HG03460 (cell line): ENCODE measurements at regions not wholly inside any gene's neighbourhood (a gene's known extent, or its start where the extent isn't known, plus 50 kb on each side); places are given as distances from the start of the nearest gene placed in this dataset.

Experiments
- ATAC-seq: cut with Tn5 transposase; IDR thresholded peaks from one replicate; pipeline ENCODE4 v1.9.1; 2021; ENCODE audit not compliant: unreplicated experiment

DNA sequence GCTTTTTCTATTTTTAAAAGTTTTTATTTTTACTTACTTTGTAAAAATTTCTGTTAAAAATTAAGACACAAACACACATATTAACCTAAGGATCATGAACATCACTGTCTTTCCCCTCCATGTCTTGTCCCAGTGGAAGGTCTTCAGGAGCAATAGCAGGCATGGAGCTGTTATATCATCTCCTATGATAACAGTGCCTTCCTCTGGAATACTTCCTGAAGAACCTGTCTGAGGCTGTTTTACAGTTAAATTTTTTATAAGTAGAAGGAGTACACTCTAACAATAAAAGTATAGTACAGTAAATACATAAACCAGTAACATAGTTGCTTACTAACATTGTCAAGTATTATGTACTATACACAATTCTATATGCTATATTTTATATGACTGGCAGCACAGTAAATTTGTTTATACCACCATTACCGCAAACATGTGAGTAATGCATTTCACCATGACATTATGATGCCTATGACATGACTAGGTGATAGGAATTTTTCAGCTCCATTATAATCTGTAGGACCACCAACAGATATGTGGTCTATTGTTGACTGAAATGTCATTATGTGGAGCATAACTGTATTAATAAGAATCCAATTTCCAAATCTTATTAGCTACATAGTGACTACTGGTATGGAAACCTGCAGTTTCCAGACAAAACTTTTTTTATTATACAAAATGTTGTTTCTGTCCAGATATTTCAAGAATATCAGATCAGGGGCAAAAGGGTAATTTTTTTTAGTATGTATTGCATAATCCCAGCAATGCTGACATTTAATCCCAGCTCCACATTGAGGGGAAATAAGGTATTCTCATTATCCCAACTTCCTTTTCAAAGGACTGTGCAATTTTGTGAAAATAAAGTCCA, 337.2 kb upstream of the SLC39A10 start:
- ATAC-seq, result no peak

GRCh38 chr2:195319112-195319460, 337.9 kb upstream of the SLC39A10 start:
- no peak for ATAC-seq

- ATAC-seq, result no peak
These were observed 338.4 kb upstream of the SLC39A10 start for GRCh38 chr2:195318440-195319111.

- ATAC-seq, result no peak
These were observed 339.5 kb upstream of the SLC39A10 start for GRCh38 chr2:195317550-195317949.

DNA sequence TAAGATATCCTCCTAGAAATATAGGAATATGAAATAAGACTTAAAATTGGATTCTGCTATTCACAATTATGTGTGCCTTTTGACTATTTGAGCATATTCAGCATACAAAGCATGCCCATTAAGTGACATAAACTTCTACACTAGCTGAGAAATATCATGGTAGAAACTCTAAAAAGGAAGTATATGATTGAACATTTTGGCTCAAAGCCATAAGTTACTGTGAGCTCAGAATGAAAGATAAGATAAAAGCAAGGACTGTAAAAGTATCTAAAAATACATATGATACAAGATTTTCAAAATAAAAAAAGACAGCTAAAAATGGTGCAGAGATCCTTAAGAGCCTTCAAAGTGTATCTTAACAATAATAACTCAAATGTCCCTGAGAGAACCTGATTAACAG, 340.5 kb upstream of the SLC39A10 start:
- ATAC-seq, result no peak

- peak; percentile 77 for ATAC-seq
These were observed 343.1 kb upstream of the SLC39A10 start for GRCh38 chr2:195313962-195314361.

DNA sequence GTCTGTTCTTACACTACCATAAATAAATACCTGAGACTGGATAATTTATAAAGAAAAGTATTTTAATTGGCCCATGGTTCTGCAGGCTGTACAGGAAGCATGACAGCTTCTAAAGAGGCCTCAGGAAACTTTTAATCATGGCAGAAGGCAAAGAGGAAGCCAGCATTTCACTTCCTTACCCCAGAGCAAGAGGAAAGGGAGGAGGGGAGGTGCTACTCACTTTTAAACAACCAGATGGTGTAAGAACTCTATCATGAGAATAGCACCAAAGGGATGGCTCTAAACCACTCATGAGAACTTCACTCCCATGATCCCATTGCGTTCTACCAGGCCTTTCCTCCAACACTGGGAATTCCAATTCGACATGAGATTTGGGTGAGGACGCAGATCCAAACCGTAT, 344.4 kb upstream of the SLC39A10 start:
- ATAC-seq, result no peak

DNA sequence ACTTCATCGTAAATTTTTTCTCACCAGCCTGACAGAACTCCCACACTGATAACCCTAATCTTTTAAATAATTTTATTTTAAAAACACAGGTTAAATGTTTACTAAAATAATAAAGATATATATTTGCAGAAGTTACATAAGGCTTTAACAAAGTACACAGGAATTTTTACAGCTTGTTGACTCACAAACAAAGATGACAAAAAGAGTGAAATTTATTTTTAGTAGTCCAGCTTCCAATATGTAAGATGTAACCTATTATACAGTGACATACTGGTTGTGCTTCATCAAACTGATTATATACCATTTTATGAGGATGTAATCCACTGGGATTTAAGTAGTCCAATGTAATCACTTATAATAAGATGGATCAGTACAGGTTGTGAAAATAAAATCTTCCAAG, 348.9 kb upstream of the SLC39A10 start:
- no peak for ATAC-seq

- no peak for ATAC-seq
These were observed 349.3 kb upstream of the SLC39A10 start for GRCh38 chr2:195307751-195308150.

DNA sequence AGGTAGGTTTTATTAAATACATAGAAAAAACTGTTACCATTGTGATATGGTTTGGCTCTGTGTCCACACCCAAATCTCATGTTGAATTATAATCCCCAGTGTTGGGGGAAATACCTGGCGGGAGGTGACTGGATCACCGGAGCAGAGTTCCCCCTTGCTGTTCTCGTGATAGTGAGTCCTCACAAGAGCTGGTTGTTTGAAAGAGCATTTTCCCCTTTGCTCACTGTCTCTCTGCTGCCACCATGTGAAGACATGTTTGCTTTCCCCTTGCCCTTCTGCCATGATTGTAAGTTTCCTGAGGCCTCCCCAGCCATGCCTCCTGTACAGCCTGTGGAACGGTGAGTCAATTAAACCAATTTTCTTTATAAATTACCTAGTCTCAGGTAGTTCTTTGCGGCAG, 352.7 kb upstream of the SLC39A10 start:
- ATAC-seq, result no peak

DNA sequence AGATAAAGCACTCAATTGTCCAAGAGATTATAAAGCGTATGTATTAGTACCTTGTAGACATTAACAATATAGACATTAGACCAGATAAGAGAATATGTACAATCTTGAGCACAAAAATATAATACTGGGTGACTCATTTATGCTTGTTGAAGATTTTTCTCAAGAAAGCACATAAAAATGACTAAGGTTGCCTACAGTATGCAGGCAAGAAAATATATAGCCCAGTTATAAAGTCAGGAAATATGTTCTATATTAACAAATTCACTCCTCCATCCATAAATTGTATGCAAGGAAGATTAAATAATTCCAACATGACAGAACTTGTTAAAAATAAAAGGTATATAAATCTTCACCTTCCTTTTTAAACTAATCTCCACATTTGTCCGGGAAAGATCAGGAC, 356.4 kb upstream of the SLC39A10 start:
- ATAC-seq, result no peak

- no peak for ATAC-seq
These were observed 357.4 kb upstream of the SLC39A10 start for GRCh38 chr2:195299600-195299999.

DNA sequence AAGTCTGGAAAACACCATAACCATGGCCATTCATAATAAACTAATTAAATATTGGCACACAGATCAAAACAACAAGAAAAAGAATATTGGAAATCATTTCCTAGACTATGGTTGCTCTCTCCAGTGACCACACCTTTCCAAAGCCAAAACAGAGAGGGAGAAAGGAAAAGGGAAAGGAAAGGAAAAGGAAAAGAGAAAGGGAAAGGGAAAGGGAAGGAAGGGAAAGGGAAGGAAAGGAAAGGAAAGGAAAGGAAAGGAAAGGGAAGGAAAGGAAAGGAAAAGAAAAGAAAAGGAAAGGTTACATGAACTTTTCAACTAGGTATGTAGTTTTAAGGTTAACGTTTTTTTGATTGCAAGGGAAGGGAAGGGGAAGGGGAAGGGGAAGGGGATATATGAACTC, 360.5 kb upstream of the SLC39A10 start:
- ATAC-seq, result no peak

DNA sequence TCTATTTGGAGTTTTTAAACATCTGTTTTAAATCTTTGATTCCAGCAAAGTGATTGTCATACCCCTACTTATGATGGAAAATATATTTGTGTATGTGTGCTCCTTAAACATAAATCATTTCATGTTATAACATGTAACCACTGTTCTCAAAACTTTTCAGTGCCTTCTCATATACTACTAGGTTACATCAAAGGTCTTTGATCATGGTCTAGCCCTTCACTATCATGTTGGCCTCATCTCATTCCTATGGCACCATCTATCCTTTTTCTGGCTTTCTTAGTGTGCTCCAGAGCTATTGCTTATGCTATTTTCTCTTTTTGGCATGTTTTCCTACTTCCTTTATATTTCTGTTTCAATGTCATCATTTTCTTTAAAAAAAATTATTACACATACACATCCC, 367.9 kb upstream of the SLC39A10 start:
- no peak for ATAC-seq

DNA sequence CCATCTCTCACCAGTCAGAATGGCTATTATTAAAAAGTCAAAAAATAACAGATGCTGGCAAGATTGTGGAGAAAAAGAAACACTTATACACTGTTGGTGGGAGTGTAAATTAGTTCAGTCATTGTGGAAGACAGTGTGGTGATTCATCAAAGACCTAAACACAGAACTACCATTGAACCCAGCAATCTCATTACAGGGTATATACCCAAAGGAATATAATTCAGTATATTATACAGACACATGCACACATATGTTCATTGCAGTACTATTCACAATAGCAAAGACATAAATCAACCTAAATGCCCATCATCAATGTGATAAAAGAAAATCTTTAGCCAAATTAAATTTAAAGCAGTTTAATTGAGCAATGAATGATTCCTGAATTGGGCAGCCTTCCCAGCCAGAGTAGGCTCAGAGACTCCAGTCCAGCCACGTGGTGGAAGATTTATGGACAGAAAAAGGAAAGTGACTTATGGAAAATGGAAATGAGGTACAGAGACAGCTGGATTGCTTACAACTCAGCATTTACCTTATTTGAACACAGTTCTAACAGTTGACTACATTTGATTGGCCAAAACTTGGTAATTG, 377.1 kb upstream of the SLC39A10 start:
- ATAC-seq, result no peak

DNA sequence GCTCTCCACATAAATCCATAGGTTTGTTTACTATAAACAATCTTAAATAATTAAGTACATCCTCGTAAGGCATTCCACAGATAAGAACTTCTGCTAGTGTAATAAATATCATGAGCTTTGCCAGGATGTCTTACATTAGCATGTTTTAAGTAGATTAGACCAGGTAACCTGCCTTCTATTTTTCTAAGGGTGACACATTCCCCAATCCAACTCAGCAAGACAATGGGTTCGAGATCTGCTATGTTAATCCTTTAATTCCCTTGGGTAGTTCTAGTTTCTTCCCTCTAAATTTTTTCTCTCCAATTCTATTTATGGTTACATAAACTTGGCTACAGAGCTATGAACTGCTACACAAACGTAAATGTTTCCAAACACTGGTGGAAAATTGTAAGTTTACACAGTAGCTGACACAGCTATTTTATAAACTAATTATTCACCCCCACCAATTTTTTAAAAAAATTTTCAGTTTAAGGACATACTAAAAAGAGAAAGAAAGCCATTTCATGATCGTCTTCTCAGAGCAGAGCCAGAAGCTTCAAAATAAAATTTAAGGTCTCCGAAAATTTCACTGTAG, 386.5 kb upstream of the SLC39A10 start:
- ATAC-seq, result no peak

GRCh38 chr2:195269220-195269619, 387.8 kb upstream of the SLC39A10 start:
- no peak for ATAC-seq

DNA sequence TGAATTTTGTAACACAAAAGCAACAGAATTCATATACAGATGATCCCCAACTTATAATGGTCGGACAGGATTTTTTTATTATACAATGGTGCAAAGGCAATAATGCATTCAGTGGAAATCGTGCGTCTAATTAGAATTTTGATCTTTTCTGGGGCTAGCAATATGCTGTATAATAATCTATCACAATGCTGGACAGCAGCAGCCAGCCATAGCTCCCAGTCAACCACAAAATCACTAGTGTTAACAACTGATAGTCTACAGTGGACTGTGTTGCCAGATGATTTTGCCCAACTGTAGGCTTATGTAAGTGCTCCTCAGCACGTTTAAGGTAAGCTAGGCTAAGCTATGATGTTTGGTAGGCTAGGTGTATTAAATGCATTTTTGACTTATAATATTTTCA, 399.0 kb upstream of the SLC39A10 start:
- ATAC-seq, result no peak

GRCh38 chr2:195252018-195252417, 405.0 kb upstream of the SLC39A10 start:
- no peak for ATAC-seq

DNA sequence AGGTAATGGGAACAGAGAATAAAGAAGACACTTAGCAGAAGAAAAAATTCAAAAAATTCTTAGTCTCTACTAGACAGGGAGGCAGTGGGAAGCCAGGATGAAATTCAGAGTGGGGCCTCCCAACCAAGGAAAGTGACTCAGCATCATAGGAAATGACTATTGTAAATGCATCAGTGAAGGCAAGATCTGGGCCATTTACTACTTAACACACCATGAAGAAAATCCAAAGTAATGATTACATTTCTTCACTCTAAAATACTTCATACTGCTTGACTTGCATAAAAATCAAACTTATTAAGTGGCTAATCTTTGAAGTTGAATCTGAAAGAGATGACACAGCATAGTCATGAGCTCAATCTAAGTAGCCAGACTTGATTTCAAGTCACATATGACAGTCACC, 405.8 kb upstream of the SLC39A10 start:
- no peak for ATAC-seq

DNA sequence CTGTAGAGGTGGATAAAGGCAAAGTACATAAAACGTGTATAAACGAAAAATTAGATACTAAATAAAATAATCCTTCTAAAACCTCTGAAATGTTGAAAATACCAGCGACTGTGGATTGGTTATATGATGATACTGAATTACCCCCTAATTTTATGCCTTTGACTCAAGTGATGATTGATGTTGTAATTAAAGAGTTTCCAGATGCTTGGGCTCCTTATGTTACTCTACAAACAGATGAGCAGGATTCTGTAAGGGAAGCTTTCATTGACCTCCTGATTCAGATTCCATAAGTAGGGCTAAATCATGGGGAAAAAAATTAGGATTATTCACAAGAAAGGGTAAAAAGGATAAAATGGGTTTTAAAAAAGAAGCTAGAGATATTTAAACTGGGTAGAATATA, 418.2 kb upstream of the SLC39A10 start:
- no peak for ATAC-seq

GRCh38 chr2:195238379-195238778, 418.6 kb upstream of the SLC39A10 start:
- no peak for ATAC-seq
